Cardiac fibroblast (primary cell): ENCODE measurements at regions not wholly inside any gene's neighbourhood (a gene's known extent, or its start where the extent isn't known, plus 50 kb on each side); places are given as distances from the start of the nearest gene placed in this dataset.
"Not testable (repeated sequence)": the region's sequence is repeated elsewhere in the genome, so short reads cannot be mapped to it uniquely, and the experiment has no call there.

ENCODE experiments used
- DNase-seq, 2 donors: peaks; one replicate each; pipeline versions ENCODE4 v3.0.0 to v3.0.0-alpha.2; 2010; ENCODE audit warnings: low read depth in 2 of 2
- H3K4me3 ChIP-seq, 2 donors: replicated peaks in 1 of 2; 1 replicate in 1 of 2; 2 replicates in 1 of 2; pipeline ENCODE4 v1.5.1; 2011; ENCODE audit warnings: low read depth in 2 of 2, low read length in 2 of 2, mild to moderate bottlenecking in 2 of 2, moderate library complexity in 1 of 2
- CTCF ChIP-seq: IDR thresholded peaks from one replicate; pipeline ENCODE4 v1.5.1; 2011; ENCODE audit warnings: low read depth, mild to moderate bottlenecking, low read length, inconsistent platforms

- no peak for DNase-seq
- no peak for TF ChIP-seq CTCF
- H3K4me3 ChIP-seq: no peak overlapping the region
Observed at GRCh38 chr5:88060194-88060593, 208.5 kb downstream of the TMEM161B start.

GRCh38 chr5:88058625-88059024 lies 210.0 kb downstream of the TMEM161B start:
- DNase-seq: no peak
- no peak overlapping the region for H3K4me3 ChIP-seq
- no peak for TF ChIP-seq CTCF

DNA sequence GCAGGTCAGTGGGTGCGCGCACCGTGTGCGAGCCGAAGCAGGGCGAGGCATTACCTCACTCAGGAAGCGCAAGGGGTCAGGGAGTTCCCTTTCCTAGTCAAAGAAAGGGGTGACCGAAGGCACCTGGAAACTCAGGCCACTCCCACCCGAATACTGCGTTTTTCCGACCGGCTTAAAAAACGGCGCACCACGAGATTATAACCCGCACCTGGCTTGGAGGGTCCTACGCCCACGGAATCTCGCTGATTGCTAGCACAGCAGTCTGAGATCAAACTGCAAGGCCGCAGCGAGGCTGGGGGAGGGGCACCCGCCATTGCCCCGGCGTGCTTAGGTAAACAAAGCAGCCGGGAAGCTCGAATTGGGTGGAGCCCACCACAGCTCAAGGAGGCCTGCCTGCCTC lies 216.2 kb downstream of the TMEM161B start:
- DNase-seq, H3K4me3 ChIP-seq: not testable (repeated sequence)

DNA sequence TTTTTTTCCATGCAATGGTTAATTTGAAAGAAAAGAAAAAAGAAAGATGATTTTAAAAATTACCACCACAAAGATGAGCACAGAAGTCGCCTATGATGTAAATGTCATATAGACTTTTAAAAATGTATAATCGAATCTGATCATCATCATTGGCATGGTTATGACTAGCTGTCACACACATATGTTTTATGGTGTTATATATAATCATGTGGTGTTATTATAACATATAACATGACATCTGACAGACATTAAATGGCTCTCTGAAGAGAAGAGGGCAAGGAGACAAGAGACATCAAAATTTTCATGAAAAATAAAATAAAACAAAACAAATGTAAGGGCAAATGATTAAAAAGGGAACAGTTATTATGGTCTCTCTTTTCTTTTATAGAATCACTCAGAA lies 217.5 kb downstream of the TMEM161B start:
- TF ChIP-seq CTCF: no peak
- no peak for DNase-seq
- no peak overlapping the region for H3K4me3 ChIP-seq

DNA sequence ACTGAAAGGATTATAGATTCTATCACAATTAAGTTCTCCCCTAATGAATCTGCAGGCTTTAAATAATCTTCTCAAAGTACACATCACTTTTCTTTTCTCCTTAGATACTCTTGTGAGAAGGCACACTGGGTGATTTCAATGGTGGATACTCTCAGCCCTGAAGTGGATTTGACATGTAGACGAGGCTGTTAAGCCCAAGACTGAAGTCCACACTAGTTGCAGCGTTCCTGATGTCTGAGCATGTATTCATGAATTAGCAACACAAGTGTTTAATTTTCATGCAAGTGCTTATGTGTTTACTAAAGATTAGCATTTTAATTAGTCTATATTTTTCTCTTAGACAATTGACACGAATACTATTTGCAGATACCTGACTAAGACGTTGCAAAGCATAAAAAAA lies 218.9 kb downstream of the TMEM161B start:
- no peak overlapping the region for H3K4me3 ChIP-seq
- no peak for TF ChIP-seq CTCF
- DNase-seq: no peak

GRCh38 chr5:88049156-88049555 lies 219.5 kb downstream of the TMEM161B start:
- no peak for TF ChIP-seq CTCF
- H3K4me3 ChIP-seq: no peak overlapping the region
- no peak for DNase-seq

GRCh38 chr5:88045931-88046461 lies 222.6 kb downstream of the TMEM161B start:
- no peak for DNase-seq
- H3K4me3 ChIP-seq: no peak overlapping the region
- TF ChIP-seq CTCF: no peak

DNA sequence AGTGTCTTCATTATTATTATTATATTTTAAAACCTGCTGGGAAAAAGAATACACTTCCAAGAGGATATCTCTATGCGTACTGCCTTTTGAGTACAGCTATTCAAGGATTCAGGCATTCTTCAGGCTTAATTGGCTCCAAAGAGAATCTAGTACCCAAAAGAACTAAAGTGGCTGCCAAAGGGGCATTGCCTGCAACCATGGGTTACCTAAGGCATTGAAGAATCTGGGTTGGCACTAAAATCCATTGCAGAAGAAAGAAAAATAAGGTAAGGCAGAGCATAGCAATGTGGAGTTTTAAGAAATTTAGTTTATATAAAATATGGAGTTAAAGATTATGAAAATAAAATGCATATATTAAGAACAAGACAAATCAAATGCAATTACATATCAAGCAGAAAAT lies 223.5 kb downstream of the TMEM161B start:
- H3K4me3 ChIP-seq: no peak overlapping the region
- no peak for DNase-seq
- no peak for TF ChIP-seq CTCF
